Subcutaneous abdominal adipose tissue (tissue), 5 donors: ENCODE measurements at regions not wholly inside any gene's neighbourhood (a gene's known extent, or its start where the extent isn't known, plus 50 kb on each side); places are given as distances from the start of the nearest gene placed in this dataset.
"Not testable (repeated sequence)": the region's sequence is repeated elsewhere in the genome, so short reads cannot be mapped to it uniquely, and the experiment has no call there.

Experiments
- H3K27ac ChIP-seq: one replicate; pipeline ENCODE4 v1.7.0; 2013; ENCODE audit warnings: low read depth, mild to moderate bottlenecking, inconsistent platforms, low read length, moderate library complexity
- H3K27me3 ChIP-seq, 5 donors: one replicate each; pipeline ENCODE4 v1.7.0; 2013; ENCODE audit warnings: low read length in 5 of 5, inconsistent platforms in 1 of 5; ENCODE audit not compliant: control insufficient read depth in 5 of 5, insufficient read depth in 4 of 5
- H3K36me3 ChIP-seq, 5 donors: one replicate each; pipeline ENCODE4 v1.7.0; 2013; ENCODE audit warnings: low read length in 5 of 5; ENCODE audit not compliant: control insufficient read depth in 5 of 5, insufficient read depth in 5 of 5
- H3K4me1 ChIP-seq, 5 donors: one replicate each; pipeline ENCODE4 v1.7.0; 2013; ENCODE audit warnings: low read length in 5 of 5, mild to moderate bottlenecking in 3 of 5, moderate library complexity in 1 of 5; ENCODE audit not compliant: control insufficient read depth in 5 of 5, insufficient read depth in 5 of 5
- H3K4me3 ChIP-seq, 5 donors: one replicate each; pipeline ENCODE4 v1.7.0; 2013; ENCODE audit warnings: low read length in 5 of 5, low read depth in 1 of 5
- H3K9ac ChIP-seq, 5 donors: one replicate each; pipeline ENCODE4 v1.7.0; 2013; ENCODE audit warnings: low read length in 5 of 5, mild to moderate bottlenecking in 4 of 5, moderate library complexity in 3 of 5
- H3K9me3 ChIP-seq, 5 donors: one replicate each; pipeline ENCODE4 v1.7.0; 2013; ENCODE audit warnings: low read length in 5 of 5; ENCODE audit not compliant: control insufficient read depth in 5 of 5
- donor health status: healthy.
- donor health status: healthy.
- donor health status: healthy.
- donor health status: healthy.
- donor health status: healthy.

DNA sequence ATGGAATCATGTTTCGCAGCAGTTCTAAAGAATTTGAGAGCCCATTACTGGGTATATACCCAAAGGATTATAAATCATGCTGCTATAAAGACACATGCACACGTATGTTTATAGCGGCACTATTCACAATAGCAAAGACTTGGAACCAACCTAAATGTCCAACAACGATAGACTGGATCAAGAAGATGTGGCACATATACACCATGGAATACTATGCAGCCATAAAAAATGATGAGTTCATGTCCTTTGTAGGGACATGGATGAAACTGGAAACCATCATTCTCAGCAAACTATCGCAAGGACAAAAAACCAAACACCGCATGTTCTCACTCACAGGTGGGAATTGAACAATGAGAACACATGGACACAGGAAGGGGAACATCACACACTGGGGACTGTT lies 106.1 kb downstream of the NAV1 start:
- H3K27me3 ChIP-seq, H3K9me3 ChIP-seq, H3K4me3 ChIP-seq, H3K27ac ChIP-seq, H3K36me3 ChIP-seq, H3K9ac ChIP-seq: not testable (repeated sequence)
- peaks cover 2 to 45% (median 29%) of the 10 kb centered on the region in 5 donors for H3K4me1 ChIP-seq

DNA sequence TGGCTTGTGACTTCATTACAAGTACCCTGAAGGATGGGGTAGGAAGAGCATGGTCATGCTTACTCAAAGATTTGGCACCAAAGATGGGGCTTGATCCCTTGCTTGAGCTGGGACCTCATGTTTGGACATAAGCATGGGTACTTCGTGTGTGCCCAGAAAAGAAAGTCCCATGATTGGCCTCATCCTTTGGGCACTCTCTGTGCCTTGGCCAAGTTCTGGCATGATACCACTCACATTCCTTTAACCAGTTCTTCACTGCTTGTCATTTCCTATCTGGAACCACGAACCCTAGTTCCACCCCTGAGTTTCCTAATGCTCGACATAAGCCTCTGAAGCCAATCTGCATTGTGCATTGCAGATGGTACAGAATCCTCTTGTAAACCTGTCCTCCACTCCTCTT lies 107.0 kb downstream of the NAV1 start:
- H3K9me3 ChIP-seq = no peaks in the 10 kb centered on the region
- H3K27ac ChIP-seq = no peak overlapping the region
- peaks cover 0 to 10% (median 0%) of the 10 kb centered on the region in 5 donors for H3K36me3 ChIP-seq
- peaks cover 0 to 2% (median 0%) of the 10 kb centered on the region in 5 donors for H3K27me3 ChIP-seq
- no peak overlapping the region for H3K4me3 ChIP-seq
- no peak overlapping the region for H3K9ac ChIP-seq
- peaks cover 2 to 48% (median 31%) of the 10 kb centered on the region in 5 donors for H3K4me1 ChIP-seq

DNA sequence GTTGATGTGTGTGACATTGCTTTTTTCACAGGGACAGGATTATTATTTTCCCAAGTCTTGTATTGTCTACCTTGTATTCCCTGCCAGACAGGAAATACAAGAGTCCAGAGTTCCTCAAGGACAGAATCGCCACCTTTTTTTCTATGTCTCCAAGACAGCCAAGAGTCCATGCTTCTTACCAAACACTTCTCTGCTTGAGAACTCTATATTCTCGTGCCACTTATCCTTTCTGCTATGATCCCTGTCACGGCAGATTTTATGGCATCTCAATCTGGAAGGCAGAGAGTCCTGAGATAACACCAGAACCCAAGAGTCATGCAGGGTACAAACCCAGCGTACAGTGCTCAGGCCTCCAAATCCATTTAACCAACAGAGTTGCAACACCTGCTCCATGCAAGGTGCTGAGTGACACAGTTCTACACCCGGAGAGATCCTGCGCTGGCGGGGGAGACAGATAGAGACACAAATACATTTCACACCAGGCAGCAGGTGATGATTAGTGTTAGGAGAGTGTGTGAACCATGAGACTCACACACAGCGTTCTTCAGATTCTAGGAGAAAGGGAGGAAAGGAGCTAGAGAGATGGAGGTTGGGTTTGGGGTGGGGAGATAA lies 107.6 kb downstream of the NAV1 start:
- peaks cover 2 to 53% (median 34%) of the 10 kb centered on the region in 5 donors for H3K4me1 ChIP-seq
- H3K9ac ChIP-seq = no peak overlapping the region
- H3K4me3 ChIP-seq = no peak overlapping the region
- no peak overlapping the region for H3K27ac ChIP-seq
- peaks cover 0 to 2% (median 0%) of the 10 kb centered on the region in 5 donors for H3K27me3 ChIP-seq
- peaks cover 0 to 10% (median 0%) of the 10 kb centered on the region in 5 donors for H3K36me3 ChIP-seq
- H3K9me3 ChIP-seq = no peaks in the 10 kb centered on the region

DNA sequence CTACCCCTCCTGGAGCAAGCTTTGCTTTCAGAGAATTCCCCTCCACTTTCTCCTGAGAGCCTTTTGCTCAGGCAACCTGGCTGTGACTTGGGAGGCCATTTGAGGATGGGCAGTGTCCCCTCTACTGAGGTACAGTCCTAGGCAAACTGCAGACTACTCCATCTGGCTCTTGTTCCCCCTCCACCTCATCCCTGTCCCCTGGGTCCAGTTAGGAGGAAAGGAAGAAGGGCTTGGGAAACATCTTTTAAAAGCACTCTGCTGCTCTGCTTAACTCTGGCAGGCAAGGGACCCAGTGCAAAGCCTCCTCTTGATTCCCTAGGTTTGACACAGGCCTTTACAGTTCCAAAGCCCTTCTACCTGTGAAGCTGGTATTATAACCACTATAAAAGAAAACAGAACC lies 108.2 kb downstream of the NAV1 start:
- Histone ChIP-seq H3K27me3 (peaks cover 0 to 2% (median 0%) of the 10 kb centered on the region in 5 donors), H3K4me3 (no peak overlapping the region), H3K9ac (no peak overlapping the region), H3K9me3 (no peaks in the 10 kb centered on the region), H3K4me1 (peaks cover 2 to 59% (median 39%) of the 10 kb centered on the region in 5 donors), H3K27ac (no peak overlapping the region), H3K36me3 (peaks cover 0 to 10% (median 0%) of the 10 kb centered on the region in 5 donors)

DNA sequence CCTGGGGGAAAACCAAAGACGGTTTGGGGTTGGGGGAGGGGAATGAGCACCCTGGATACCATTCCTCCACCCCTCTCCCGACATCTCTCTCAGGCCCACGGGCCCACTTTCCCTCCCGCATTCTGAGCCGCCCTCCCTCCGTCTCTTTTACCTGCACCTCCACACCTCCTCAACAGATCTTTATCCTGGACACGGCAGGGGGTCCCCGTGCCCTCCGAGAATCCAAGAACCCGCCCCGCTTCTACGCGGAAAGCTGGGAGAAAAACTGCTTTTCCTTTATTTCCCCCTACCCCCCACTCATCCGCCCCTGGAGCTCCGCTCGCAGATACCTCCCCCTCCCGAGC lies 108.8 kb downstream of the NAV1 start:
- H3K9ac ChIP-seq = no peak overlapping the region
- H3K4me3 ChIP-seq = peak overlapping the region; percentile 50 to 68 (median 55)
- peaks cover 2 to 60% (median 44%) of the 10 kb centered on the region in 5 donors for H3K4me1 ChIP-seq
- no peaks in the 10 kb centered on the region for H3K9me3 ChIP-seq
- H3K27ac ChIP-seq = no peak overlapping the region
- peaks cover 0 to 2% (median 0%) of the 10 kb centered on the region in 5 donors for H3K27me3 ChIP-seq
- H3K36me3 ChIP-seq = peaks cover 0 to 10% (median 0%) of the 10 kb centered on the region in 5 donors

DNA sequence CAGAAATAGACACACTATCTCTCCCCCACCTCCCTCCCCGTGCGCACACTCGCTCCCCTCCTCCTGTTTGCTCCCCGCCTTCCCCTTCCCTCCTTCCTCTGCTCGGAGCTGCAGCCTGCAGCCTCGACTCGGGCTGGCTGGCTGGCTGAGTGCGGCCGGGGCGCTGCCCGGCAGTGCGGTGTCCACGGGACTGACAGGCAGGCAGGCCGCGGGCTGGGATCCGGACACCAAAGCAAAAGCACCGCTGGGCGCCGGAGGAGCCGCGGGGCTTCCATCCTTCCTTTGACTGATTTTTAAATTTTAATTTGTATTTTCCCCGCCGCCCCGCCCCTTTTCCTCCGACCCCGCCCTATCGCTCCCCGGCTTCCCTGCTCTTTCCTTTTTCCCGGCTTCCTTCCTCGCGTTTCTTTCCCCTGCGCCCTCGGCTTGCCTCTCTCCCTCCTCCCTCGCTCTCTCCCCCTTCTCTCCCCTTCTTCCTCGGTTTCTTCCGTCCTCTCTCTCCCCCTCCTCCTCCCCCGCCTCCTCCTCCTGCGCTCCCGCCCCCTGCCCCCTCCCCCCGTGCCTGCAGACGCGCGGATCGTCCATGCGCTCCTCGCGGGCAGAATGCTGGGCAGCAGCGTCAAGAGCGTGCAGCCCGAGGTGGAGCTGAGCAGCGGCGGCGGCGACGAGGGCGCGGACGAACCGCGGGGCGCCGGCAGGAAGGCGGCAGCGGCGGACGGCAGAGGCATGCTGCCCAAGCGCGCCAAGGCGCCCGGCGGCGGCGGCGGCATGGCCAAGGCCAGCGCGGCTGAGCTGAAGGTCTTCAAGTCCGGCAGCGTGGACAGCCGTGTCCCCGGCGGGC lies 109.4 kb downstream of the NAV1 start:
- Histone ChIP-seq H3K27ac (no peak overlapping the region), H3K9ac (peak overlapping the region in 2 of 5 donors; percentile 31 to 47), H3K4me3 (peak overlapping the region; percentile 53 to 81 (median 68)), H3K9me3 (no peaks in the 10 kb centered on the region), H3K4me1 (peaks cover 3 to 60% (median 44%) of the 10 kb centered on the region in 5 donors), H3K27me3 (peaks cover 0 to 2% (median 0%) of the 10 kb centered on the region in 5 donors), H3K36me3 (peaks cover 0 to 10% (median 0%) of the 10 kb centered on the region in 5 donors)

DNA sequence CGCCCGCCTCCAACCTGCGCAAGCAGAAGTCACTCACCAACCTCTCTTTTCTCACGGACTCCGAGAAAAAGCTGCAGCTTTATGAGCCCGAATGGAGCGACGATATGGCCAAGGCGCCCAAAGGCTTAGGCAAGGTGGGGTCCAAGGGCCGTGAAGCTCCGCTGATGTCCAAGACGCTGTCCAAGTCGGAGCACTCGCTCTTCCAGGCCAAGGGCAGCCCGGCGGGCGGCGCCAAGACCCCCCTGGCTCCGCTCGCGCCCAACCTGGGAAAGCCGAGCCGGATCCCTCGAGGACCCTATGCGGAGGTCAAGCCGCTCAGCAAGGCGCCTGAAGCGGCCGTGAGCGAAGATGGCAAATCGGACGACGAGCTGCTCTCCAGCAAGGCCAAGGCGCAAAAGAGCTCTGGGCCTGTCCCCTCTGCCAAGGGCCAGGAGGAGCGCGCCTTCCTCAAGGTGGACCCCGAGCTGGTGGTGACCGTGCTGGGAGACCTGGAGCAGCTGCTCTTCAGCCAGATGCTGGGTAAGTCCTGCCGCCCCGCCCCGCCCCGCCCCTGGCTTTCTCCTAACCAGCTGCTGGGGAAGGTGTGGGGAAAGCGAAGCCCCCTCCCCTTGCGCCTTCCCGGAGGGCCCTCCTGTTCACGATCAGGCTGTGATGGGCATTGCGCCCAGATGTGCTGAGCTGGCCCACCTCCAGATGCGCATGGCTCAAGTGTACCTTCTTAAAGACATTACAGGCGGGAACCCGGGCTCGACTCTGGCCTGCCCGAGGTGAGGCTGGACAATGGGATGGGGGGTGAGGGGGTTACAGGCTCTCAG lies 110.2 kb downstream of the NAV1 start:
- Histone ChIP-seq H3K9ac (peak overlapping the region in 2 of 5 donors; percentile 31 to 47), H3K4me3 (peak overlapping the region; percentile 55 to 81 (median 68)), H3K27me3 (peaks cover 0 to 2% (median 0%) of the 10 kb centered on the region in 5 donors), H3K36me3 (peaks cover 0 to 5% (median 0%) of the 10 kb centered on the region in 5 donors), H3K27ac (no peak overlapping the region), H3K4me1 (peaks cover 3 to 63% (median 44%) of the 10 kb centered on the region in 5 donors), H3K9me3 (no peaks in the 10 kb centered on the region)

DNA sequence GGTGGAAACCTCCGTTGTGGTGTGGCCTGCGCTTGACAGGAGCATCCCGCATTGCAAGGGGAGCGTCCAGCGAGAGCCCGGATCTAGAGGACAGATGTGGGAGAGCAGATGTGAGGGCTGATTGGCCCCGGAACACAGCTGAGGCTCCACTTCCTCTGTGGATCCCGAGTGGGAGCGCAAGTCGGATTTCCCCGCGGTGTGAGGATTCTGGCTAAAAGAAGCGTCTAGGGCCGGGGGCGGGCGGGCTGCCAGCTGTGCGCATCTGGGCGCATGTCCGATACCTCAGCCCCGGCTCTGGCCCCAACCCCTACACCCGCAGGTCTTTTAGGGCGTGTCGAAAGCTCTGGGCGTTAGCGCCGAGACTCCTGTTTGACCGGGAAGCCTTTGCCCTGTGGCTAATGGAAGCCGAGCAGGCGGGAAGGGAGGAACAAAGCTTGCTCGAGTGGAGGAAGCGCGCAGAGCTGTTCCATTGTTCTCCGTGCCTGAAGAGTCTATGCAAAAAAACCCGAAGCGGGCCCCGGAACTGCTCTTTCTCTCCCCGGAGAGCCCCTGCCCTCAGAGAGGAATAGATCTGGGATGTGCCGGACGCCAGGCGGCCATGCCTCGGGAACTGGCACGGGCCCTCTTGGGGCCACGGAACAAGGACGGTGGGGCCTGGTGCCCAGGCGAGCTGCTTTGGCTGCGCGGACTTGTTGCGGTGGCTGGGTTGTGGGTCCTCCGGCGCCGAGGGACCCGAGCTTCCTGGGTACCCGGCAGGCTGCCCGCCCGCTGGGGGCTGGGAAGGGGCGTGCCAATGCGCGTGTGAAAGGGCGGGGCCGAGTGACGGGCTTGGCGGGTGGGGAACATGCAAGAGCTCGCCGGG lies 111.1 kb downstream of the NAV1 start:
- Histone ChIP-seq H3K9me3 (no peaks in the 10 kb centered on the region), H3K36me3 (peaks cover 0 to 2% (median 0%) of the 10 kb centered on the region in 5 donors), H3K4me3 (peak overlapping the region; percentile 55 to 81 (median 68)), H3K27me3 (peaks cover 0 to 2% (median 0%) of the 10 kb centered on the region in 5 donors), H3K4me1 (peaks cover 3 to 69% (median 46%) of the 10 kb centered on the region in 5 donors), H3K9ac (peak overlapping the region in 3 of 5 donors; percentile 37 to 60 (median 53)), H3K27ac (peak overlapping the region; percentile 50)

DNA sequence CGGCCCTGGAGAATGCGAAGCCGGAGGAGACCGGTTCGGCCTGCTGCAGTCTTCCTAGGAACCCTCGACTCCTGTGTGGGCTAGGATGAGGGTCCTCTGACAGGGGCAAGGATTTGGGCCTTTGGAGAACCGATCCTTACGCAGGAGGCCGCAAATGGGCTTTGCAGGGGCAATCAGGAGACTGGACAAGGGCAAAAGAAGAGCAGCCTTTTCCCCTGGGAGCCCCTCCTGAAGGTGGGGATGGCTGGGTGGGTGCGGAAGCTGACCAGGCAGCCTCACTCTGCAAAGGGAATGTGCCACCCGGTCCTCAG lies 111.7 kb downstream of the NAV1 start:
- H3K9ac ChIP-seq = peak overlapping the region in 2 of 5 donors; percentile 37 to 60
- peaks cover 0 to 2% (median 0%) of the 10 kb centered on the region in 5 donors for H3K36me3 ChIP-seq
- peak overlapping the region; percentile 55 to 81 (median 68) for H3K4me3 ChIP-seq
- peak overlapping the region; percentile 50 for H3K27ac ChIP-seq
- H3K27me3 ChIP-seq = peaks cover 0 to 2% (median 0%) of the 10 kb centered on the region in 5 donors
- no peaks in the 10 kb centered on the region for H3K9me3 ChIP-seq
- peaks cover 5 to 74% (median 52%) of the 10 kb centered on the region in 5 donors for H3K4me1 ChIP-seq
